Colon (tissue), 2 donors: ENCODE measurements at regions not wholly inside any gene's neighbourhood (a gene's known extent, or its start where the extent isn't known, plus 50 kb on each side); places are given as distances from the start of the nearest gene placed in this dataset.
"Not testable (repeated sequence)": the region's sequence is repeated elsewhere in the genome, so short reads cannot be mapped to it uniquely, and the experiment has no call there.

Experiments
- FAIRE-seq: peaks from 2 replicates; lab custom pipeline; 2012; peaks lifted over from hg19 to GRCh38; lab: Jason Lieb, UNC
- donor health status: control.
- donor health status: control.

DNA sequence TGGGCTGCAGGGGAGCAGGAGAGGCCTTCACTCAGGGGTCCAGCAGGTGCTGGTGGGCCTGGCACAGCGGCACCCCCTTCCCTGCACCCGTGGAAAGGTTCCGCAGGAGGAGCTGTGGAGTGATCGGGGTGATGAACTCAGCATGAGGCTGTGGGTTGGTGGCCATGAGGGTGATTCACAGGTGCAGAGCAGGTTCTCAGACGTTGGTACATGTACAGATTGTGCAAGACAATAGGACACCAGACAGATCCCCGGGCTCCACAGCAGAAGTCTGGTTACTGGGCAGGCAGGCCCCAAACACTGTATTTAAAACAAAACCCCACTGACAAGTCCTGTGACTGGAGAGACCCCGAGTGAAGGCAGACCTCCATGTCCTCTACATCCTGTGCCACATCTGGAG lies 151.6 kb upstream of the CDH4 start:
- FAIRE-seq = no peak

DNA sequence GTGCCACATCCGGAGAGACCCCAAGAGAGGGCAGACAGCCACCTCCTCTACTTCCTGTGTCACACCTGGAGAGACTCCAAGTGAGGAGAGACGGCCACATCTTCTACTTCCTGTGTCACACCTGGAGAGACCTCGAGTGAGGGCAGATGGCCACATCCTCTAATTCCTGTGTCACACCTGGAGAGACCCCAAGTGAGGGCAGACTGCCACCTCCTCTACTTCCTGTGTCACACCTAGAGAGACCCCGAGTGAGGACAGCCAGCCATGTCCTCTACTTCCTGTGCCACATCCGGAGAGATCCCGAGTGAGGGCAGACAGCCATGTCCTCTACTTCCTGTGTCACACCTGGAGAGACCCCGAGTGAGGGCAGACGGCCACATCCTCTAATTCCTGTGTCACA lies 150.7 kb upstream of the CDH4 start:
- not testable (repeated sequence) for FAIRE-seq

GRCh38 chr20:61104232-61104631 lies 147.8 kb upstream of the CDH4 start:
- no peak for FAIRE-seq

DNA sequence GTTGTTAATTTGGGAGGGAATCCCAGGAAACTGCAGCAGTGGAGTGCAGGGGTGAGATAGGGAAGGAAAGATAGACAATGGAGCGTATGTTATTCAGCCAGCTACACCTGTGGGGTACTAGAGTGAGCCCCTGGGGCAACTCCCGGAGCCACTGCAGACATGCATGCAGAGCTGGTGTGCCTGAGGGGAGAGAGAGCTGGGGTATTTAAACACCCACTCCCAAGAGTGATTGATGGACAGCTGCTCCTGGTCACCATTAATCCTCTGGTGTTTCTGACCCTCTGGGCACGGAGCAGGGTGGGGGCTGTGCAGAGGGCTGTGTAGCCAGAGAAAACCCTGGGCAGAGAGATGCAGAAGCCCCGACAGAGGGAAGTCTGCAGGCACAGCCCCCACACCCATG lies 146.7 kb upstream of the CDH4 start:
- no peak for FAIRE-seq

- FAIRE-seq = no peak
These were observed 145.6 kb upstream of the CDH4 start for GRCh38 chr20:61106438-61106837.

DNA sequence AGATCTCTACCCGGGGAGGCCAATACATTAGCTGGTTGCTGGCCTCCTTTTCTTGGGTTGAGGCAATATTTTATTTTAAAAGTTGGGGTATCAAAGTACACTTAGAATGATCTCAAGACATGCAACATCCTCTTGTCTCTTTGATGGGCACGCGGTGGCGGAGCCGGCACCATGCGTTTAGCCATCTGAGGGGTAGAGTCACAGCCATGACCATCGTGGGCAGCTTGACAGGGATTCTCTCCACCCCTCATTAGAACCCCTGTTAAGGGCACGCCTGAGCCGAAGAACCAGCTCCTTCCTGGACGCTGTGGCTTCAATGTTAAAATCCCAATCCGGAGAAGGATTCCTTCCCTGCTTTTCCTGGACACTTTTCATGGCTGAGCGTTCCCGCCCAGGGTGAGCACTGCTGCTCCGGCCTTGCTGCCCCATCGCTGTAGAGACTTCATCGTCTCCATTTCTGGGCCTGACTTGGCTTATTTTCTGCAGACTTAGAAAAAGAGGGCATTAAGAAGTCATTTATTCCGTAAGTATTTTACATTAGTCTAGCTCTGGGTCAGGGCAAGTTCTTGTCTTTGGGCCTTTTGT lies 142.7 kb upstream of the CDH4 start:
- no peak for FAIRE-seq

- no peak for FAIRE-seq
These were observed 139.5 kb upstream of the CDH4 start for GRCh38 chr20:61112515-61112914.

- FAIRE-seq = no peak
These were observed 138.3 kb upstream of the CDH4 start for GRCh38 chr20:61113731-61114130.

DNA sequence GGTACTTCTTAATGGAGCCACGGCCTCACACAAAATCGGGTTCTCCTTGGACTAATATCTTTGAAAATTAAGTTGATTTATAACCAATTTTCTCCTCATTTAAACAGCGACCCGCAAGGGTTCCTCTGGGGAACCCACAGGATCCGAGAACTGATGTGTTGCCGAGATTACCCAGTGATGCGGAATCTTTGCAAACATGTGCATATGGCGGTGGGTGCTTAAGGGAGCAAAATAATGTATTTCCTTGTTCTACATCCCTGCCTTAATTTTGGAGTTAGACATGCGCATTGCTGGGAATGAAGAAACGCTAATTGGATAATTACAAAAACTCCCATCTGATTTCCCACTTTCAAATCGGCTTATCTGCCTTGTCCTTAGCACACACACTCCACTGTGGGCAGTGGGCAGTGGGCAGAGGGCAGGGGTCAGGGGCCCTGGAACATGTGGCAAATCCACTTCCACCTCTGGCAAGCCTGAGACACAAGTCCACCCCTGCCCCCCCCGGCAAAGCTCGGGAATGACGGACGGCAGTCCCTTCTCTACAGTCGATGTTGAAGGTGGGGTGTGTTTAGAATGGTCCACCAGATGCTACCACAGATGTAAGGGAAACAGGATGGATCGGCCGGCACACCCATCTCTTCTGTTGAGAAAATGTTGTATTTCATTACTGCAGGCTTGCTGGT lies 137.4 kb upstream of the CDH4 start:
- no peak for FAIRE-seq

DNA sequence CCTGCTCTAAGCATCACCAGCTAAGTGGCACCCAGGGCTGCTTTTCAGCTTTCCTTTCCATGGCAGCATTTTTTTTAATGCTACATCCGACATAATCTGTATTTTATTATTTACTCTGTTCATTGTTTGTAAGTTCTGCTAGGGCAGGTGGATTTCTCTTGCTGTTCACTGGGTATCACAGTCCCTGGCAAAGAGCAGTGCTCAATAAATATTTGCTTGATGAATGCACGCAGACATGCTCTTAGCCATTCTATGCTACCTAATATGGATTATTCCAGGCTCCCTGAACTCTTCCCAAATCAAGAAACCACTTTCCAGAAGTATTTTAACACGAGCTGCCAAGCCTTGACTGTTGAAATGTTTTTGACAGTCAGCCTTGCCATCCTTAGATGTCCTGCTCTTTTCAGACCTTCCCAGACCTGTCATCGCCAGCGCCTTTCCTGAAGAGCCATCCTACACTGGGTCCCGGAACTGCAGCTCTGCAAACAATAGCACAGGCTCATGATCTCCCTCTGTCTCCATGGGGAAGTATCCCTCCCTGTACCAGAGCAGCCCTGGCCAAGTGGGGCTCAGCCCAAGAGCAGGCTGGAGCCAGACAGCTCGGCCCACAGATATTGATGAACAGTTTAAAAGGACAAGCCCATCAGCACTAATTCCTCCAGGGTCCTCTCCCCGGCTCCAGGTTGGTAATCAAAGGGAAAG lies 136.5 kb upstream of the CDH4 start:
- no peak for FAIRE-seq

DNA sequence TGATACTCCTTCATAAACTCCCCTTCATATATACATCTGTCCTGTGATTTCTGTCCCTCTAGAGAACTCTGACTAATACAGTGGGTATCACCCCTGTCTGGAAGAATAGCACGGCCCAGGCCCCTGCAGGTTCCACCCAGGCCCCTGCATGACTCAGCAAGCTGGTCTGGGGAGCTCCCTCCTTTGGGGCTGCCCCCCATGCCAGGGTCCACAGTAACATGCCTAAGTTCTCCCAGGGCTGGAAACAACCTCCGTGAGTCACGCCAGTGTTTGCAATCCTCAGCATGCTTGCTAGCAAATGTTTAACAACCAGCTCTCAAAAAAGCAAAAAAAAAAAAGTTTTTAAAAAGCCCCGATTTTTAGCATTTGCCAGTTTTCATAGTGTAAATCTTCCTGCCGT lies 134.3 kb upstream of the CDH4 start:
- no peak for FAIRE-seq

DNA sequence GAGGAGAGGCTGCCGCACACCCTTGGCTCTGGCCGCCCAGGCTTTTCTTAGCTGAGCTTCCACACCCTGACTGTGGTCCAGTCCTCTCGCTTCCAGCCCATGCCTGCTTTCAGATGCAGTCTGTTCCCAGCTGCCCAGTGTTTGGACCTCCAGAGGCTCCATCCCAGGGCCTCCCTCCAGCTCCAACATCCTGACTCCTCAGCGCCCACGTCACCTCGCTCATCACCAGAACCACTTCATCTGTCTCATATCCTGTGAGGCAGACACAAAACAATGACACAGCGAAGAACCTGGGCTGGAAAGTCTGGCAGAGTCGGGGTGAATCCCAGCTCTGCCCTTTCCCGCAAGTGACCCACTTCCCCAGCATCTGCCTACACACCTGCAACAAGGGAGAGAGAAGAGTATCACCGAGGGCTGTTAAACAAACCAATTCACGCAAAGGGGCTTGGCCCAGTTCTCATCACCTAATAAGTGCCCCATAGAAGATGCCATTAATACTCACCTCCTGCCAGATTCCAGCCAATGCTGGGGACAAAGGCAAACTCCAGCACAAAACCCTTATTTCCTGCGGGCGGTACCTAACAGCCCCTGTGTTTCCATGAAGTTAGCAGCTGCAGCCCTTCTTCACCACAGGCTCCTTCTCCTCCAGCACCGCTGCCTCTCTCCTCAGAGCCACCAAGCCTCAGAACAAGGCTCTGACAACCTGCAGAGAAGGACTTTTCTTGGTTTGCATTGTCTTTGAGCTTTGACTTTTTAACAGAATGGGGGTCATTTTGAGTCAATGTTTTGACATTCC lies 133.4 kb upstream of the CDH4 start:
- FAIRE-seq = no peak

- FAIRE-seq = no peak
These were observed 132.8 kb upstream of the CDH4 start for GRCh38 chr20:61119273-61119672.

GRCh38 chr20:61119794-61120410 lies 132.2 kb upstream of the CDH4 start:
- no peak for FAIRE-seq

- no peak for FAIRE-seq
These were observed 131.2 kb upstream of the CDH4 start for GRCh38 chr20:61120595-61121515.

- FAIRE-seq = no peak
These were observed 130.4 kb upstream of the CDH4 start for GRCh38 chr20:61121661-61122060.

GRCh38 chr20:61123286-61123685 lies 128.8 kb upstream of the CDH4 start:
- no peak for FAIRE-seq

DNA sequence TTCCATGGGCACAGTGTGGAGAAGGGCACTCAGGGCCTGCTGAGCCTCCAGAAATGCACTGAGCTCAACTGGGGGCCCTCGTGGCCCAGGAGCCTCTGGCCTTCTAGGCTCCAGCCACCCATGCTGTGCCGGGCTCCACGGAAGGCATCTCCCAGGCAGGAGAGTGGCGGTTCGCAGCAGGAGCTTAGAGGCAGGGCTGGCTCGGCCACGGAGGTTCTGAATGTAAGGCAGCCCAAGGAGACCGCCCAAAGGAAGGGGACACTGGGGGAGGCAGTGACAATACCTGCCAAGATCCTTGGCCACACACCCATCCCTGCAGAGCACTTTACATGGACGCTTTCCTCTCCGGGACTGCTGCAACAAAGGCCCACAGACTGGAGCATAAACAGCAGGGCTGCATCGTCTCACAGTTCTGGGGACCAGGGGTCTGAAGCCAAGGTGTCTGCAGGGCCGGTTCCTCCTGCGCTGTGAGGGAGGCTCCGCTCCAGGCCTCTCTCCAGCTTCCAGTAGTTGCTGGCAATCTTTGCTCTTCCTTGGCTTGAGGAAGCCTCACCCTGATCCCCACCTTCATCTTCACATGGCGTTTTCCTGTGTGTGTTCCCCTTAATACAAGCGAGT lies 128.2 kb upstream of the CDH4 start:
- FAIRE-seq = no peak

DNA sequence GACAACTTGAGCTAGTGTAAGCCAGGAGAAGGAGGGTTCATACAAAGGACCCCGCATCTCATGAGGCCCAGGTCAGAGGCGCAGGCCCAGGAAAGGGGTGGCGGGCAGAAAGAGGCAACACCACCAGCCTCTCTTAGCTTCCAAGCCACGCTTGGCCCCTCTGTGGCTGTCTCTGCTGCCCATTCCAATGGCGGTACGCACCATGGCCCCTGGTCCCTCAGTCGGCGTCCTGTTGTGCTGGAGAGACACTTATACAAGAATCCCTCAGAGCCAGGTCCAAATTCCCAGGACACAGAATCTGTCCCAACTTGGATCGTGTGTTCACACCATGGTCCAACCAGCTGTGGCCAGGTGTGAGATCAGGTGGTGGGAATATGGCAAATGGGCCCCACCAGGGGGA lies 127.0 kb upstream of the CDH4 start:
- FAIRE-seq = no peak

DNA sequence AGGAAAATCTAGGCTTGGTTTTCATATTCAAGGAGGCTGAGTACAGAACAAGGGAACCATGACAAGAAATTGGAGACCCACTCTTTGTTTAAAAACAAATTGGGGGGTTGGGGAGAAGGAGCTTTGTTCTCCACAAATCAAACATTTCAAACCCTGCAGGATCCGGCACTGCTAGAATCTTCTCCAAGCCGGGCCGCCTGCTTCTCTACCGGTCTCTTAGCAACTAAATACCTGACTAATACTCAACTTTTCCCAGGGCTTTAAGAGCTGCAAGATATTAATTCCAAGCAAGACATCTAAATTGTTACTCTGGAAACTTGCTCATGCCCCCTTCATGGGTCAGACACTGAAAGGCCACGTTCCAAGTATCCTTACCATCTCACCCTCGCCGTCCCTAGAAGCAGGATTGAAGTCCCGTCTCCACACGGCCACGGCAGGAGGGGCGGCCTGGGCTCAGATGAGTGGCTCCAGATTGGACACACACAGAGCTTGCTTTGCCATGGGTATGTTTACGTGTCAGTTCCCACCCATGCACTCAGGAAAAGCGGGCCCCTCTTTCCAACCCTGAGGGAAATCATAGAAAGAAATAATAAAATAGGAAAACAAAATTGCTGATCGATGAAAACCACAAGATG lies 126.4 kb upstream of the CDH4 start:
- no peak for FAIRE-seq
